ENCODE measurements at regions not wholly inside any gene's neighbourhood (a gene's known extent, or its start where the extent isn't known, plus 50 kb on each side); places are given as distances from the start of the nearest gene placed in this dataset.

DNA sequence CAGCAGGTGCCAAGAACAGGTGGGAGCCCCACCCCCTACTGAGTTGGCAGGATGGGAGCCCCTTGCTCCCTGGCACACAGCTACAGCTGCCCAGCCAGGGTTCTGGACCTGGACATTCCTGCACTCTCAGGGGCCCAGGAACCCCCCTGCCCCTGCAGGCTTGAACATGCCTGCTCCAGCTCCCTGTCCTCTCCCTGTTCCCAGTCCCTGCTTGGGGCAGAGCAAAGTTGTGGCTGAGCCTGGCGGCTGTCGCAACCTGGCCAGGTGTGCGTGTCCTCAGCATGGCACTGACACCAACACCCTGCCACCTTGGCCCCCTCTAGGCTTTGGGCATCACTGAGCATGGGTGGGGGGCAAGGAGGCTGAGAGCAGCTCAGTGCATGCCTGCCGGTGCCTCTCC lies 491.2 kb upstream of the NOX3 start:
- no peak for DNase-seq (ENCODE audit: low spot score)
- H3K27ac Mint-ChIP-seq (ENCODE audit: unreplicated experiment), result no peak overlapping the region
- H3K36me3 Mint-ChIP-seq (ENCODE audit: low read depth), result no peaks in the 10 kb centered on the region
- peaks cover 2% of the 10 kb centered on the region for H3K27me3 Mint-ChIP-seq (ENCODE audit: low read depth)
- no peaks in the 10 kb centered on the region for H3K9me3 Mint-ChIP-seq (ENCODE audit: low read depth)
- H3K4me3 Mint-ChIP-seq (ENCODE audit: unreplicated experiment), result no peak overlapping the region
- TF ChIP-seq CTCF (IDR thresholded peaks at IDR 0.05), result no peak
- H3K4me1 Mint-ChIP-seq (ENCODE audit: low read depth), result no peaks in the 10 kb centered on the region

GRCh38 chr6:155943635-155944034 lies 488.0 kb upstream of the NOX3 start:
- H3K27ac Mint-ChIP-seq (ENCODE audit: unreplicated experiment), result no peak overlapping the region
- no peak overlapping the region for H3K4me3 Mint-ChIP-seq (ENCODE audit: unreplicated experiment)
- no peaks in the 10 kb centered on the region for H3K36me3 Mint-ChIP-seq (ENCODE audit: low read depth)
- no peaks in the 10 kb centered on the region for H3K4me1 Mint-ChIP-seq (ENCODE audit: low read depth)
- peaks cover 4% of the 10 kb centered on the region for H3K9me3 Mint-ChIP-seq (ENCODE audit: low read depth)
- no peak for TF ChIP-seq CTCF (IDR thresholded peaks at IDR 0.05)
- H3K27me3 Mint-ChIP-seq (ENCODE audit: low read depth), result peaks cover 2% of the 10 kb centered on the region
- DNase-seq (ENCODE audit: low spot score), result no peak

GRCh38 chr6:155939253-155939652 lies 483.6 kb upstream of the NOX3 start:
- Mint-ChIP-seq H3K9me3 (ENCODE audit: low read depth) (peaks cover 7% of the 10 kb centered on the region), H3K27ac (ENCODE audit: unreplicated experiment) (no peak overlapping the region), H3K36me3 (ENCODE audit: low read depth) (no peaks in the 10 kb centered on the region), H3K27me3 (ENCODE audit: low read depth) (peaks cover 2% of the 10 kb centered on the region), H3K4me1 (ENCODE audit: low read depth) (peaks cover 5% of the 10 kb centered on the region), H3K4me3 (ENCODE audit: unreplicated experiment) (no peak overlapping the region)
- DNase-seq (ENCODE audit: low spot score), result no peak
- TF ChIP-seq CTCF (IDR thresholded peaks at IDR 0.05), result no peak

GRCh38 chr6:155936551-155936950 lies 480.9 kb upstream of the NOX3 start:
- H3K9me3 Mint-ChIP-seq (ENCODE audit: low read depth), result peaks cover 6% of the 10 kb centered on the region
- TF ChIP-seq CTCF (IDR thresholded peaks at IDR 0.05), result no peak
- no peak overlapping the region for H3K4me3 Mint-ChIP-seq (ENCODE audit: unreplicated experiment)
- H3K4me1 Mint-ChIP-seq (ENCODE audit: low read depth), result peaks cover 5% of the 10 kb centered on the region
- H3K27me3 Mint-ChIP-seq (ENCODE audit: low read depth), result no peaks in the 10 kb centered on the region
- H3K27ac Mint-ChIP-seq (ENCODE audit: unreplicated experiment), result no peak overlapping the region
- no peaks in the 10 kb centered on the region for H3K36me3 Mint-ChIP-seq (ENCODE audit: low read depth)
- no peak for DNase-seq (ENCODE audit: low spot score)

DNA sequence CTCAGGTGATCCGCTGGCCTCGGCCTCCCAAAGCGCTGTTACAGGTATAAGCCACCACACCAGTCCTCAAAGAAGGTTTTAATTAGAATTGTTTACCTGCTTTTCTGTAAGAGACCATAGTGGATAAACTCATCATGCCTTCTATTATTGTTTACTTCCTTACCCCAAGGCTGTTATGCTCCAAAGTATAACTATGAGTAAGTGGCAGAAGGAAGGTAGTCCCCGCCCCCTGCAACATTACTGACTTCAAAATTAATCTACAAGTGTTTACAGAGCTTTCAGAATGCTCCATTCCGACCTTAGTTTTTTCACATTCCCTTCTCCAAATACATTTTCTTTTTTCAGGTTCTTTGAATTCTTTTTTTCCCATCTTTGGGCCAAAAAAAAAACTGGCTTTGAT lies 480.5 kb upstream of the NOX3 start:
- H3K27me3 Mint-ChIP-seq (ENCODE audit: low read depth), result no peaks in the 10 kb centered on the region
- no peak overlapping the region for H3K4me3 Mint-ChIP-seq (ENCODE audit: unreplicated experiment)
- peaks cover 3% of the 10 kb centered on the region for H3K9me3 Mint-ChIP-seq (ENCODE audit: low read depth)
- DNase-seq (ENCODE audit: low spot score), result no peak
- no peak overlapping the region for H3K27ac Mint-ChIP-seq (ENCODE audit: unreplicated experiment)
- no peak for TF ChIP-seq CTCF (IDR thresholded peaks at IDR 0.05)
- H3K4me1 Mint-ChIP-seq (ENCODE audit: low read depth), result peaks cover 5% of the 10 kb centered on the region
- H3K36me3 Mint-ChIP-seq (ENCODE audit: low read depth), result no peaks in the 10 kb centered on the region
